A673 (cell line): ENCODE measurements at regions not wholly inside any gene's neighbourhood (a gene's known extent, or its start where the extent isn't known, plus 50 kb on each side); places are given as distances from the start of the nearest gene placed in this dataset.

Experiments used
- CTCF ChIP-seq: fragments of 300-800, 200-600 bp; sonication (generic); conservative IDR thresholded peaks from 2 replicates; pipeline ENCODE4 v1.5.1; 2017; ENCODE audit warnings: low read depth, mild to moderate bottlenecking, antibody characterized with exemption, low read length, moderate library complexity, mixed read lengths
- EZH2 ChIP-seq: fragments of 200-600 bp; sonication (generic); IDR thresholded peaks from 2 replicates; pipeline ENCODE4 v1.6.1; 2017; ENCODE audit warnings: borderline replicate concordance, low read depth, mild to moderate bottlenecking, mixed read lengths, antibody characterized with exemption, low read length; ENCODE audit not compliant: poor library complexity, severe bottlenecking

- no peak for TF ChIP-seq EZH2
- TF ChIP-seq CTCF = no peak
These were observed 889.3 kb downstream of the MAT2B start for GRCh38 chr5:164394686-164395194.
